ENCODE measurements at regions not wholly inside any gene's neighbourhood (a gene's known extent, or its start where the extent isn't known, plus 50 kb on each side); places are given as distances from the start of the nearest gene placed in this dataset.

DNA sequence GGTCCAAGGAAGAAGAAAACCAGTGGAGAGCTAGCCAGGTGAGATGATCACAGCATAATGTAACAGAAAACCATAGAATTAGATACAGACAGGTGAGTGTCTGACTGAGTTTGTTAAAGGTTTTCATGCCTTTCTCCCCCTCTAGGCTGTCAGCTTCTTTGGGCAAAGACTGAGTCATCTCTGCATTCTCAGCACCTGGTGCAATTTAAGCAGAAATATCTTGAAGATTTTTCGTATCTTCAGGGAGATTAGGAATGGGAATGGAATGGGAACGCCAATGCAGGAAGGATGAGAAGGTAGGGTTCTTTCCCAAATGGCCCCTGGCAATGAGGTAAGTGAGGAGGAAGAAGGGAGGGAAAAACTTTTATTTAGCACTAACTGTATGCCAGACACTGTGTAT is 122.0 kb upstream of the SLC7A14 start:
- TF ChIP-seq, protein P1, sequence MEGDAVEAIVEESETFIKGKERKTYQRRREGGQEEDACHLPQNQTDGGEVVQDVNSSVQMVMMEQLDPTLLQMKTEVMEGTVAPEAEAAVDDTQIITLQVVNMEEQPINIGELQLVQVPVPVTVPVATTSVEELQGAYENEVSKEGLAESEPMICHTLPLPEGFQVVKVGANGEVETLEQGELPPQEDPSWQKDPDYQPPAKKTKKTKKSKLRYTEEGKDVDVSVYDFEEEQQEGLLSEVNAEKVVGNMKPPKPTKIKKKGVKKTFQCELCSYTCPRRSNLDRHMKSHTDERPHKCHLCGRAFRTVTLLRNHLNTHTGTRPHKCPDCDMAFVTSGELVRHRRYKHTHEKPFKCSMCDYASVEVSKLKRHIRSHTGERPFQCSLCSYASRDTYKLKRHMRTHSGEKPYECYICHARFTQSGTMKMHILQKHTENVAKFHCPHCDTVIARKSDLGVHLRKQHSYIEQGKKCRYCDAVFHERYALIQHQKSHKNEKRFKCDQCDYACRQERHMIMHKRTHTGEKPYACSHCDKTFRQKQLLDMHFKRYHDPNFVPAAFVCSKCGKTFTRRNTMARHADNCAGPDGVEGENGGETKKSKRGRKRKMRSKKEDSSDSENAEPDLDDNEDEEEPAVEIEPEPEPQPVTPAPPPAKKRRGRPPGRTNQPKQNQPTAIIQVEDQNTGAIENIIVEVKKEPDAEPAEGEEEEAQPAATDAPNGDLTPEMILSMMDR (IDR thresholded peaks at IDR 0.05): no peak
- TF ChIP-seq POLR2AphosphoS5 (IDR thresholded peaks at IDR 0.05; ENCODE audit: low read depth, low read length) (no peak), SIN3A (IDR thresholded peaks at IDR 0.05; ENCODE audit: borderline replicate concordance, insufficient read depth, low read depth, low read length) (no peak), REST (IDR thresholded peaks at IDR 0.05; ENCODE audit: insufficient read depth in 1 of 2, low read depth in 2 of 2, low read length in 1 of 2) (no peak), TCF7L2 (IDR thresholded peaks at IDR 0.05; ENCODE audit: low read depth, low read length) (no peak)

Data from Panc1 (cell line).